Neural crest cell (in vitro differentiated cells): ENCODE measurements at regions not wholly inside any gene's neighbourhood (a gene's known extent, or its start where the extent isn't known, plus 50 kb on each side); places are given as distances from the start of the nearest gene placed in this dataset.

Experiments used
- DNase-seq: peaks from one replicate; pipeline ENCODE4 v3.0.0; 2021; ENCODE audit warnings: low read depth, mixed read lengths, low spot score
- H3K27ac Mint-ChIP-seq: one replicate; pipeline ENCODE4 v1.8.0; 2021; ENCODE audit warnings: mild to moderate bottlenecking, mixed read lengths; ENCODE audit not compliant: unreplicated experiment
- H3K27me3 Mint-ChIP-seq: 2 replicates; pipeline ENCODE4 v1.8.0; 2021; ENCODE audit warnings: low read depth, mild to moderate bottlenecking, mixed read lengths
- H3K36me3 Mint-ChIP-seq: 2 replicates; pipeline ENCODE4 v1.8.0; 2021; ENCODE audit warnings: low read depth, mild to moderate bottlenecking, mixed read lengths
- H3K4me1 Mint-ChIP-seq: 2 replicates; pipeline ENCODE4 v1.8.0; 2021; ENCODE audit warnings: mixed read lengths
- H3K4me3 Mint-ChIP-seq: one replicate; pipeline ENCODE4 v1.8.0; 2021; ENCODE audit warnings: mild to moderate bottlenecking, mixed read lengths
- H3K9me3 Mint-ChIP-seq: 2 replicates; pipeline ENCODE4 v1.8.0; 2021; ENCODE audit warnings: mixed read lengths
- CTCF ChIP-seq: fragments of 200-600 bp; sonication (generic); conservative IDR thresholded peaks from 2 replicates; pipeline ENCODE4 v1.5.0; 2021; ENCODE audit warnings: antibody characterized with exemption, mild to moderate bottlenecking

GRCh38 chr12:16437281-16437816 is 89.9 kb downstream of the MGST1 start:
- no peak for DNase-seq
- Mint-ChIP-seq H3K27me3 (no peaks in the 10 kb centered on the region), H3K27ac (no peak overlapping the region), H3K4me1 (peaks cover 3% of the 10 kb centered on the region), H3K9me3 (peaks cover 11% of the 10 kb centered on the region), H3K36me3 (peaks cover 21% of the 10 kb centered on the region), H3K4me3 (no peak overlapping the region)
- no peak for TF ChIP-seq CTCF

GRCh38 chr12:16437926-16438325 is 90.5 kb downstream of the MGST1 start:
- H3K9me3 Mint-ChIP-seq = peaks cover 13% of the 10 kb centered on the region
- H3K27me3 Mint-ChIP-seq = no peaks in the 10 kb centered on the region
- H3K4me3 Mint-ChIP-seq = no peak overlapping the region
- no peak for TF ChIP-seq CTCF
- H3K27ac Mint-ChIP-seq = no peak overlapping the region
- peaks cover 3% of the 10 kb centered on the region for H3K4me1 Mint-ChIP-seq
- H3K36me3 Mint-ChIP-seq = peaks cover 23% of the 10 kb centered on the region
- no peak for DNase-seq

GRCh38 chr12:16449459-16449858 is 102.0 kb downstream of the MGST1 start:
- Mint-ChIP-seq H3K27ac (no peak overlapping the region), H3K27me3 (no peaks in the 10 kb centered on the region), H3K36me3 (no peaks in the 10 kb centered on the region), H3K4me1 (peaks cover 6% of the 10 kb centered on the region), H3K9me3 (peaks cover 2% of the 10 kb centered on the region), H3K4me3 (no peak overlapping the region)
- no peak for TF ChIP-seq CTCF
- no peak for DNase-seq

GRCh38 chr12:16453319-16453718 is 105.9 kb downstream of the MGST1 start:
- H3K36me3 Mint-ChIP-seq = no peaks in the 10 kb centered on the region

GRCh38 chr12:16454481-16454880 is 107.0 kb downstream of the MGST1 start:
- H3K4me3 Mint-ChIP-seq = no peak overlapping the region
- no peaks in the 10 kb centered on the region for H3K36me3 Mint-ChIP-seq
- no peak for DNase-seq
- no peak overlapping the region for H3K27ac Mint-ChIP-seq
- H3K9me3 Mint-ChIP-seq = peaks cover 2% of the 10 kb centered on the region
- no peak for TF ChIP-seq CTCF
- H3K4me1 Mint-ChIP-seq = peaks cover 6% of the 10 kb centered on the region
- H3K27me3 Mint-ChIP-seq = no peaks in the 10 kb centered on the region

More at GRCh38 chr12:16453319-16453718, 105.9 kb downstream of the MGST1 start:
- Mint-ChIP-seq H3K4me1 (peaks cover 6% of the 10 kb centered on the region), H3K9me3 (peaks cover 2% of the 10 kb centered on the region), H3K4me3 (no peak overlapping the region), H3K27ac (no peak overlapping the region), H3K27me3 (no peaks in the 10 kb centered on the region)
- TF ChIP-seq CTCF = no peak
- no peak for DNase-seq
